IMR-90 (cell line): ENCODE measurements at regions not wholly inside any gene's neighbourhood (a gene's known extent, or its start where the extent isn't known, plus 50 kb on each side); places are given as distances from the start of the nearest gene placed in this dataset.

Source experiments
- ATAC-seq: fragments of 200-7000 bp; cut with Tn5 transposase; 2 replicates; pipeline ENCODE4 v1.9.1; 2020; ENCODE audit warnings: low read depth, mild to moderate bottlenecking, moderate library complexity
- BruUV-seq: library from RNA; stranded (reverse); fragments of 400-500 nt; replicated peaks from 2 replicates; lab custom pipeline; 2021; lab: Mats Ljungman, UMichigan
- CTCF ChIA-PET: fragments of 300-600 bp; formaldehyde crosslinking; extraction: SDS; loops from one replicate; lab custom pipeline; 2021; ENCODE audit warnings: antibody characterized with exemption; lab: Yijun Ruan, JAX
- POLR2A ChIA-PET: fragments of 300-600 bp; sonication (Branson Sonifier 250); formaldehyde crosslinking; loops from one replicate; lab custom pipeline; 2022; ENCODE audit warnings: antibody characterized with exemption; ENCODE audit not compliant: unreplicated experiment; lab: Charles Lee
- DNase-seq: peaks from one replicate; pipeline ENCODE4 v3.0.0; 2013
- H2AFZ ChIP-seq: replicated peaks from 2 replicates; pipeline ENCODE3; 2013; ENCODE audit warnings: low read length, mild to moderate bottlenecking; ENCODE audit not compliant: poor library complexity
- H2AK5ac ChIP-seq: 2 replicates; pipeline ENCODE4 v1.6.1; 2013; ENCODE audit warnings: low read depth, low read length, inconsistent platforms
- H2AK9ac ChIP-seq: replicated peaks from 2 replicates; pipeline ENCODE3; 2013; ENCODE audit warnings: mild to moderate bottlenecking, low read depth, low read length, moderate library complexity; ENCODE audit not compliant: poor library complexity
- H2BK120ac ChIP-seq: 2 replicates; pipeline ENCODE4 v1.6.1; 2013; ENCODE audit warnings: low read depth, low read length, inconsistent platforms
- H2BK15ac ChIP-seq: 3 replicates; pipeline ENCODE4 v1.6.1; 2013; ENCODE audit warnings: low read depth, low read length, inconsistent platforms
- H2BK20ac ChIP-seq: 2 replicates; pipeline ENCODE4 v1.6.1; 2013; ENCODE audit warnings: low read depth, mild to moderate bottlenecking, inconsistent platforms, low read length, moderate library complexity
- H2BK5ac ChIP-seq: 2 replicates; pipeline ENCODE4 v1.6.1; 2013; ENCODE audit warnings: mild to moderate bottlenecking, low read depth, low read length, inconsistent platforms; ENCODE audit not compliant: poor library complexity, severe bottlenecking
- H3K14ac ChIP-seq: replicated peaks from 2 replicates; pipeline ENCODE4 v1.6.1; 2013; ENCODE audit warnings: low read depth, low read length, inconsistent platforms
- H3K18ac ChIP-seq: 2 replicates; pipeline ENCODE4 v1.6.1; 2013; ENCODE audit warnings: low read depth, low read length, control low read depth
- H3K23ac ChIP-seq: 2 replicates; pipeline ENCODE4 v1.6.1; 2013; ENCODE audit warnings: low read depth, low read length, inconsistent platforms
- H3K27ac ChIP-seq: 2 replicates; pipeline ENCODE4 v1.5.1; 2013; ENCODE audit warnings: mild to moderate bottlenecking, control low read depth, low read length; ENCODE audit not compliant: insufficient read depth
- H3K27me3 ChIP-seq: 2 replicates; pipeline ENCODE4 v1.6.1; 2013; ENCODE audit warnings: low read length; ENCODE audit not compliant: control insufficient read depth, insufficient read depth
- H3K36me3 ChIP-seq: 2 replicates; pipeline ENCODE4 v1.6.1; 2013; ENCODE audit warnings: low read length, mixed read lengths; ENCODE audit not compliant: control insufficient read depth, insufficient read depth
- H3K4ac ChIP-seq: 2 replicates; pipeline ENCODE4 v1.6.1; 2013; ENCODE audit warnings: low read depth, low read length, inconsistent platforms
- H3K4me1 ChIP-seq: 2 replicates; pipeline ENCODE4 v1.6.1; 2013; ENCODE audit warnings: low read length, mixed read lengths; ENCODE audit not compliant: control insufficient read depth, insufficient read depth
- H3K4me2 ChIP-seq: 2 replicates; pipeline ENCODE4 v1.6.1; 2013; ENCODE audit warnings: low read depth, mild to moderate bottlenecking, control low read depth, low read length, moderate library complexity
- H3K4me3 ChIP-seq: 2 replicates; pipeline ENCODE4 v1.5.1; 2013; ENCODE audit warnings: low read depth, mild to moderate bottlenecking, control low read depth, low read length, moderate library complexity; ENCODE audit not compliant: insufficient read depth
- H3K56ac ChIP-seq: 2 replicates; pipeline ENCODE4 v1.6.1; 2013; ENCODE audit warnings: low read length, inconsistent platforms; ENCODE audit not compliant: insufficient read depth; ENCODE audit errors: extremely low read depth
- H3K79me1 ChIP-seq, 2 experiments: 2 replicates each; pipeline ENCODE4 v1.6.1; 2013; ENCODE audit warnings: low read length in 2 of 2, inconsistent platforms in 1 of 2, low read depth in 1 of 2
- H3K9ac ChIP-seq: 2 replicates; pipeline ENCODE4 v1.6.1; 2013; ENCODE audit warnings: low read depth, low read length, control low read depth
- H3K9me1 ChIP-seq: 2 replicates; pipeline ENCODE4 v1.6.1; 2013; ENCODE audit warnings: low read length, inconsistent platforms; ENCODE audit not compliant: insufficient read depth
- H3K9me3 ChIP-seq: 2 replicates; pipeline ENCODE4 v1.6.1; 2013; ENCODE audit warnings: low read length; ENCODE audit not compliant: control insufficient read depth, insufficient read depth
- H4K20me1 ChIP-seq: 2 replicates; pipeline ENCODE4 v1.6.1; 2013; ENCODE audit warnings: low read length, inconsistent platforms; ENCODE audit not compliant: insufficient read depth
- H4K5ac ChIP-seq: 2 replicates; pipeline ENCODE4 v1.6.1; 2013; ENCODE audit warnings: mild to moderate bottlenecking, low read depth, low read length, control low read depth
- H4K8ac ChIP-seq, 2 experiments: 2 replicates each; pipeline ENCODE4 v1.6.1; 2013; ENCODE audit warnings: low read depth in 2 of 2, low read length in 2 of 2, control low read depth in 1 of 2, inconsistent platforms in 1 of 2
- H4K91ac ChIP-seq: 2 replicates; pipeline ENCODE4 v1.6.1; 2013; ENCODE audit warnings: low read depth, low read length, inconsistent platforms; ENCODE audit not compliant: insufficient read depth
- CHD1 ChIP-seq: IDR thresholded peaks from 2 replicates; pipeline ENCODE4 v1.6.1; 2012; ENCODE audit warnings: low read depth, low read length, improper control_type of control experiment
- POLR2A ChIP-seq: IDR thresholded peaks from 2 replicates; pipeline ENCODE4 v1.6.1; 2012; ENCODE audit warnings: mild to moderate bottlenecking, low read depth, low read length
- RFX5 ChIP-seq: IDR thresholded peaks from 2 replicates; pipeline ENCODE4 v1.8.0; 2012; ENCODE audit warnings: low read depth, mild to moderate bottlenecking, low read length, moderate library complexity
- USF2 ChIP-seq: fragments of 150-350 bp; IDR thresholded peaks from 2 replicates; pipeline ENCODE4 v1.6.1; 2017; ENCODE audit warnings: mild to moderate bottlenecking, antibody characterized with exemption, low read length, low read depth
- dilution Hi-C: fragments of 300-500 bp; cut with HindIII; formaldehyde crosslinking; loops from one replicate; pipeline ENCODE4 v1.14.3; 2018; ENCODE audit warnings: low sequenced_read_pairs; ENCODE audit not compliant: unreplicated experiment
- in situ Hi-C: fragments of 300-500 bp; cut with MboI; formaldehyde crosslinking; loops from 3 replicates; pipeline ENCODE4 v1.14.3; 2019; ENCODE audit warnings: low sequenced_read_pairs, inconsistent platforms, mixed read lengths
- intact Hi-C: fragments of 100-400 bp; cut with micrococcal nuclease; formaldehyde crosslinking; loops from 2 replicates; pipeline ENCODE4 v1.10.0; 2022

- TF ChIP-seq USF2: no peak
- TF ChIP-seq RFX5: no peak
- TF ChIP-seq POLR2A: no peak
Observed at GRCh38 chr3:106482451-106482850, 613.6 kb upstream of the CBLB start (continued).

- CTCF ChIA-PET: no interaction called here
- no peak overlapping the region for H2BK15ac ChIP-seq
- no peaks in the 10 kb centered on the region for H3K79me1 ChIP-seq
- no peak overlapping the region for H4K8ac ChIP-seq
- H3K9me3 ChIP-seq: no peaks in the 10 kb centered on the region
- no peak overlapping the region for H2AK9ac ChIP-seq
- no peak overlapping the region for H2AFZ ChIP-seq
- H4K5ac ChIP-seq: no peak overlapping the region
- in situ Hi-C loops: no loop called here
- H4K91ac ChIP-seq: no peak overlapping the region
- no peak overlapping the region for H2BK120ac ChIP-seq
- H2AK5ac ChIP-seq: no peak overlapping the region
- dilution Hi-C loops: no loop called here
- H2BK20ac ChIP-seq: no peak overlapping the region
- no peaks in the 10 kb centered on the region for H3K27me3 ChIP-seq
- no peak overlapping the region for H3K14ac ChIP-seq
- no peak overlapping the region for H3K56ac ChIP-seq
- H3K4me3 ChIP-seq: no peak overlapping the region
- ATAC-seq (no peak), DNase-seq (peak; percentile 13)
- H3K9me1 ChIP-seq: 0 out of 2 replicates have a peak, but pooled peaks cover 3% of the 10 kb centered on the region
- no peak overlapping the region for H3K23ac ChIP-seq
- H3K4me2 ChIP-seq: no peak overlapping the region
- BruUV-seq: no TSS peak
- H3K18ac ChIP-seq: no peak overlapping the region
- no peak overlapping the region for H2BK5ac ChIP-seq
- H3K4ac ChIP-seq: no peak overlapping the region
- H3K27ac ChIP-seq: no peak overlapping the region
- no peak overlapping the region for H3K9ac ChIP-seq
- H3K4me1 ChIP-seq: no peaks in the 10 kb centered on the region
- no peaks in the 10 kb centered on the region for H3K36me3 ChIP-seq
- intact Hi-C loops: no loop called here
- no peaks in the 10 kb centered on the region for H4K20me1 ChIP-seq
- POLR2A ChIA-PET: no interaction called here
- no peak for TF ChIP-seq CHD1
Observed at GRCh38 chr3:106485217-106485616, 616.4 kb upstream of the CBLB start.
